HG03196 (cell line): ENCODE measurements at regions not wholly inside any gene's neighbourhood (a gene's known extent, or its start where the extent isn't known, plus 50 kb on each side); places are given as distances from the start of the nearest gene placed in this dataset.

ENCODE experiments used
- ATAC-seq: cut with Tn5 transposase; IDR thresholded peaks from one replicate; pipeline ENCODE4 v1.9.1; 2021; ENCODE audit not compliant: unreplicated experiment

DNA sequence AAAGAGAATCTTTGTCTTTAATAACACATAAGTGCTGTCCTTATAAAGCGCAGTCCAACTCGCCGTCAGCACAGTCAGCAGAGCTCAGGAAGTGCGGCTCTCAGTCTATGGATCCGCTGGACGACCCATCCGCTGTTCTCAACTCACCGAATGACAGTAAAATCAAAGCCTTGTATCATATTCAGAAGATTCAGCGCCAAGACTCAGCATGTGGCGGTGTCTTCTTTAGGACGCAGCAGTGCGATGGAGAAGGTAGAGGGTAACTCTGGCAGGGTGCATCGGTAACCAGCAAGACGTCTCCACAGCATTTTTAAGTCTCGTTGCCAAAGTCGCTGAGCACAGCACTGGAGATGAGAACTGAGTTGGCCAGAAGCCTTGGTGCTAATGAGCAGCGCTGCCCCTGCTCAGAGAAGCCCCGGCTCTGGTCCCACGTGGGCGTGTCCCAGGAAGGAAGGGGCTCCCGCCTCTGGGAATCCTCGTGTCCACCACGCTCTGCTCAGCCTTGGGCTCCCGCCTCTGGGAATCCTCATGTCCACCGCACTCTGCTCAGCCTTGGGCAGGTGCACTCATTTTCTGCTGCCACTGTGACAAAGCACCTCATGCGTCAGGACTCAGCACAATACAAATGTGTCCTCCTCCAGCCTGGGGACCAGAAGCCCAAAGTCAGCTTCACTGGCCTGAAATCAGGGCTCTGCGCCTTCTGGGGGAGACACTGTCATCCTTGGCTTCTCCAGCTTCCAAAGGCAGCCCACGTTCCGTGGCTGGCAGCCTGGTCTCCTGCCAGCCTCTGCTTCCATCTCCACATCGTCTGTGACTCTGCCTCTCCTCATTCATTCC lies 238.0 kb upstream of the SALL3 start:
- ATAC-seq, result no peak

GRCh38 chr18:78742218-78742745 lies 237.3 kb upstream of the SALL3 start:
- ATAC-seq, result no peak

DNA sequence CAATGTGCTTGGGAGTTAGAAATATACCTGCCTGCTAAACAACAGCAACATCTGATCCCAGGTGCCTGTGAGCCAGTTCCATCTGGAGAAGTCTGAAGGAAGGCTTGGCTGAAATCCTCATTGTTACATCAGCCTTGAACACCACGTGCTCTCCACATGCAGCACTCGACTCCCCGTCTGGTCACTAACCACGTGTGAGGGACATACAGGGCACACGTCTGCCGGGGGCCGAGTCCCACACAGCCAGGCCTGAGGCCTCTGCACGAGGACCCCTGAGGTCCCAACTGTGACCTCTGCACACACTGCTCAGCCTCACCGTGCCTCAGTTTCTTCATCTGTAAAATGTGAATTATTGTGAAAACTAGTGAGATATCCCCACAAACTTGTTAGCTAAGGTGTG lies 236.5 kb upstream of the SALL3 start:
- ATAC-seq, result no peak

GRCh38 chr18:78751664-78752063 lies 228.0 kb upstream of the SALL3 start:
- no peak for ATAC-seq

- ATAC-seq, result no peak
Measured at GRCh38 chr18:78753240-78753639, 226.4 kb upstream of the SALL3 start.

- no peak for ATAC-seq
Measured at GRCh38 chr18:78754311-78755043, 225.1 kb upstream of the SALL3 start.

DNA sequence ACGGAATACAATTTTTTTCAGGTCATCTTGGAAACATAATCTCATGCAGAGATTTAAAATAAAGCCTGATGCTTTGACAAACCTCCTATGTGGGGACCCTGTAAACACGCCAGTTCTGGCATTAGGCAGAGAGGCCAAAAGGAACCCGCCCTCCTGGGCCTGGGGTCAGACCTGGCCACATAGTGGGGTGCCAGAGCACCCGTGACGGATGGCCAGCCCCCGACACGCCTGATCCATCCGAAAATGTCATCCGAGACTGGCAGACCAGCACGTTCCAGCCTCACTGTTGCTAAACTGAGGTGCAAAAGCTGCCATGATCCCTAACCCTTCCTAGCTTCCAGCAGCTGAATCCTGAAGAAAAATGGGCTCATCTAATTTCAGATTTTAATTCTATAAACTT lies 222.6 kb upstream of the SALL3 start:
- ATAC-seq, result no peak

DNA sequence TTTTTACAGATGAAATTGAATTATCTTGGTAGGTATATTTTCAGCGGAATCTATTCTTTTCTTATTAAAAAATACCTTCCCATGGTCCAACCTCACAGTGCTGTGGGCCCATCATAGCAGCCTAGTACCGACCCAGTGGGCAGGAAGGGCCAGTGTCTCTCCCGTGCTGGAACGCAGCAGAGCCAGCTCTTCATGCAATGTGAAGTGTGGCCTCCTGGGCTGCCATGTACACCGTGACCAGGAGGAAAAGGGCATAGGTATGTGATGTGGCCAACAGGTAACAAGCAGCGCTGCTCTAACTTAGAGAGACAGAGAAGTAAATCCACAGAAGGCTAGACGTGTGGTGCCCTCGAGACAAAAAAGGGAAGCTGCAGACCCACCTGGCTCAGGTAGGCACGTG lies 221.1 kb upstream of the SALL3 start:
- no peak for ATAC-seq

DNA sequence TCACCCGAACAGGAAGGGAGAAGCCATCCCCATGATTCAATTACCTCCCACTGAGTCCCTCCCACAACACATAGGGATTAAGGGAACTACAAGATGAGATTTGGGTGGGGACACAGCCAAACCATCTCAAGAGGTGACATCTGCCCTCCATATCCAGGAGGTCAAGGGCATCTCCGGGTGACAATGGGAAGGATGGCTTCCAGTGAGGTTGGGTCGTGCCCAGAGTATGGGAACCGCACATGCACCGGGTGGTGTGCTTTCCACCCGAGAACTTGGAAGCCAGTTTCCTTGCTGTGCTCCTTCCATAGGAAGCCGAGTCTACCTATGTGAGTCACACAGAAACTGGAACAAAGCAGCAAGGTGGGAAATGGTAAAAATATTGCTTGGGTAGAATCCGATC lies 216.9 kb upstream of the SALL3 start:
- ATAC-seq, result no peak

GRCh38 chr18:78764544-78764943 lies 215.1 kb upstream of the SALL3 start:
- ATAC-seq, result no peak

DNA sequence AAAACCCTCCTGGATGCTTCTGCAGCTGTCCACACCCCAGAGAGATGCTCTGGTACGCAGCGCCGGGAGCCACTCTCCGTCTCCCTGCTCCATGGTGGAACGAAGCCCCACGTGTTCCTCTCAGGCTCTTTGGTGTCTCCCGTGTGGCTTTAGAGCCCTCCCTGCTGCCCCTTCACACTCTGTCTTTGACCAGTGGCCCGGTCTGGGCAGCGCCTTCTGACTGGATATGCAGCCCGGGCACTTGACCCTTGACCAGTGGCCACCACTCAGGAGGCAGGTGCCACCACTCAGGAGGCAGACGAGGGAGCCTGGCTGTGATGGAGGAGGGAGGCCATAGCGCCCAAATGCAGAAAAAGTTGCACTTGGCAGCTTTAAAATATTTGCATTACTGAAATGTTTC lies 214.5 kb upstream of the SALL3 start:
- ATAC-seq, result no peak

DNA sequence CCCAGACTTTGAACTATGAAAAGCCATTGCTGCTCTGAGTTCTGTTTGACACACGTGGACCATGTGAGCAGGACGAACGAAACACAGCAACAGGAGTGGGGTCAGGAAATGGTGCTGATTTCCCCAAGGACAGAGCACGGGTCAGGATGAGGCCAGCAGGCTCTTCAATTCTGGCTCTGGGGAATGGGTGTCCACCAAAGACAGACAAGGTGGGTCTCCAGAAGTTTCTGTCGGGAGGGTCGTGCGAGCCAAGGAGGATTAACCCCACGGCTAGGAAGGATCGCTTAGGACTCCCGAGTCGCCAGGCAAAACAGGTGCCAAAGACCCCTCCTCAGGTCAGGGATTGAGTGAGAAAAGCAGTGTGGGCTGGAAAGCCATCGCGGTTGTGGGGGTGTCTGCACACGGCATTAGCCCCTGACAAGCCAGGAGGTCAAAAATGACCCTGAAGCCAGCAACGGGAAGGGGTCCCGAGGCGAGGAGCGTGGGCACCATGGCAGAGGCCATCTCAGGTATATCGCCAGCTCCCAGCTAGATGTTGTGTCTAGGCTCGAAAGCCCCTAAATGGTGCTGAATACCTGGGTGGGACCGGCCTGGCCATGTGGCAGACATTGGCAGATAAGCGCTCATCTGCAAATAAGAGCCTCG lies 213.9 kb upstream of the SALL3 start:
- no peak for ATAC-seq

DNA sequence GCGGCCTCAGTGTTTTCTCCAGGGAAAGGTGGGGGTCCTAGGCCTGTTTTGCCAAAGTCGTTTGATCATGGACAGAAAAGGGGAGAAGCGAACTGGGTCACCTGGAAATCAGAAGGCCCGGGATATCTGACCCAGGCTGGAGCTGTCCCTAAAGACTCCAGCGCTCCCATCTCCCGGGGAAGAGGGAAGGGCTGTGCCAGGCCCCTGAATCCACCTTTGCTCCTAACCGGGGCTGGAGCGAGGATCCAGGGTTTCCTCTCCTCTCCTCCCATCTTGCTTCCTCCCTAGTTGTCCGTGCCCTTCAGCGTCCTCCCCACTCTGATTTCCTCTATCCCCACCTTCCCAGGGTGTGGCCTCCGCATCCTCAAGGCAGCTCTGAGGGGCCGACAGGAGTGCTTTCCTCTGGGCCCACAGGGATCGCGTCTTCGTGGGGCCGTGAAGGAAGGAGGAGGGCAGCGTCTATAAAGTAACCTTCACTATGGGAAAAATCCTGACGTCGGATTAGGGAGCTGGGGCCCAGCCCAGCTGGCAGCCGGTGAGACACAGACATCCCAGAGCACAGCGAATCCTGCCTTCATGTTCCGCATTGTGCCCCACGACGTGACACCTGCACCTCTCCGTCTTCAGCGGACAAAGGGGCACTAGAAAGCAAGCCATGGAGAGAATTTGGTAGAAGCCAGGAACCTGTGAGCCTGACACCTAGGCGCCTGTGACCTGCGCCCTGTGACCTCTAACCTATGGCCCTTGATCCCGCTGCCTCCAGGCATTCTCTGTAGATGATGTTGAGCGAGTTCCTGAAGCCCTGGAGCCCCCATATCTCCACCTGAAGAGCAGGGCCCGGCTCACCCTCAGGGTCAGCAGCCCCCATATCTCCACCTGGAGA lies 212.7 kb upstream of the SALL3 start:
- ATAC-seq, result no peak

DNA sequence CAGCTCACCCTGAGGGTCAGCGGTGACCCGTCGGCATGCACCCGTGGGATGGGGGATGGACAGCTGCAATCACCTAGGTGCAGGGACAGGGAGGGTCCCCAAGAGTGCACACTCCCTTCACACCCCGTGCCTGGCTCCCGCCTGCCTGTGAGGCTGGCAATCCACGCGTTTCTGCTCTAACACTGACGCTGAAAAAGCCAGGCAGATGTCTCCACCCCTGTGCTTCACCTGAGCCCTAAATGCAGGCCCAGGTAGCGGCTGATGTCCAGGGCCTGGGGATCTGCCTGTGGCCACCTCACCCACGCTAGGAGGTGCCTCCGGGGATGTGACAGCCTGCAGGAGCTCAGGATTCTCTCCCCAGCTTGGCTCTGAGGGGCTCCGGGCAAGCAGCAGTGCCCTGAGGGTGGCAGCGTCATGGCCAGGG lies 212.0 kb upstream of the SALL3 start:
- no peak for ATAC-seq

DNA sequence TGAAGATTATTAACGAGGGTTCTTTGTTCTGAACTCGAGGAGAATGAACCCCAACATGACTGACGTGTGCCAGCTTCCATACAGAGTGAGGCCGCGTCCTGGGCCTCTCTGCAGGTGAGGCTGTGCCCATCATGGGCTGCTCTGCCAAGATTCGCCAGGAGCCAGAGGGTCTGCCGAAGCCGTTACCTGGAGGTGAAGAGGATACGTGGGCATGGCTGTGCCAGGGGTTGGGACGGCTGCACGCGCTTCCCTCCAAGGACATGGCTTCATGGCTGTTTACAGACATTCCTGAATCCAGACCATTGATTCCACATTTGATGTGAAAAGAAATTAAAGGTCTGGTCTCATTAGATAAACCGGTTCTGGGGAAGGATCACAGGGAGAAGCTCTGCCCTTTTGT lies 211.4 kb upstream of the SALL3 start:
- no peak for ATAC-seq

DNA sequence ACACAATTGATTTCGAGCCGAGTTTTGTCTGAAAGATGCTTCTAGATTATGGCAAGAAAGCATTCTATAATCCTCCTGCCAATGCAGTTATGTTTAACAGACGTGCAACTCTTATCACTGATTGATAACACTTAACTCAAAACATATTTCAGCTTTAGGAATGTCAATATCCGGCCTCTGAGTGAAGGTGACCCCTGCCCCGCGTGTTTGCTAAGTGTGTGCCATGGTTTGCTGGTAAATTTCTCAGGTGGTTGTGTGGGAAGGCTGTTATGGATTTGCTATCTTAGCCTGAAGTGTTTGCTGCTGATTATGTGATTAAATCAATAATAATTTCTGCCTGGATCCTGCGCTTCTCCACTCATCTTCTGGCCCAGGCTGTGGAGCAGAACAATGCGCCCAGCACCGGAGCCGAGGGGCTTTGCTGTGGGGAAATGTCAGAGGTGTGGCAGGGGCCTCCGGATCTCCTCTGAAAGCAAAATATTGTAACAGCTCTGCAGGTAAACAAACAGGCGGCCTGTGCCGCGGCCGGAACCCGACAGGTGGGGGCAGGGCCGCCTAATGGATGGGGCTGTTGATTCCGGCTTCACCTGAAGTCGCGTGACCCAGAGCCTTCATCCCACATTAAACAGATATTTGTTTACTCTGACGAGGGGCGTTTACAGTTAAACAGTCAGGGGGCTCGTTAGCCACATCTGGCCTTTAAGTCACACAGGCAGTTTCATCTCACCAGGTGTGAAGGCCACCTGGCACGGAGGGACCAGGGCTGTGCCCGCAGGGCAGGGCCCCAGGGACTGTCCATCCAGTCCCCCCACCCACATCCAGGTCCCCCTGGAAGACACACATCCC lies 210.7 kb upstream of the SALL3 start:
- ATAC-seq, result no peak

DNA sequence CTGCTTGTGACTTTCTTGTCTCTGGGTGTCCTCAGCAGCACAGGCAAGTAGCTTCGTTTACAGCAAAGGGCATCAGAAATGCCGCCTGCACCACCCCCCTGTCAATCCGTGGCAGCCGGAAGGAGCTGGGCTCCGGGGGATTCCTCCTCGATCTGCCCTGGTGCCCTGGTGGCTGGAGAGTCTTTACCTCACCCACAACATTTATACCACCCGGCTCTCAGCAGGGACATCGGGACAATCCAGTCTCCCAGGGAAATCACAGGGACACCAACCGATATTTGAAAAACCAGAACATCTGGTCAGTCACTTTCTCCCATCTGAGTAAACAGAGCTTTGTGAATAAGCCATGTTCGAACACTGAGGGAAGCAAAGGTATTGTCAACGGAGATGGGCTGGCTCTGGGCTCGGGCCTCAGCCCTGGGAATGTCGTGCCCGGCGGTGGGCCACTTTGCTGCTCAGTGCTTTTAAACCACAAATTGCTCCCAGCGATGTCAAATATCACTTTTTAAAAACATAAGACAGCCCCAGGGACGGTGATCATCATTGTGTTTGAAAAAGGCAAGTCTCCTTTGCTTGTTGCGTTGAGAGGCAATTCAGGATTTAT lies 210.0 kb upstream of the SALL3 start:
- no peak for ATAC-seq

DNA sequence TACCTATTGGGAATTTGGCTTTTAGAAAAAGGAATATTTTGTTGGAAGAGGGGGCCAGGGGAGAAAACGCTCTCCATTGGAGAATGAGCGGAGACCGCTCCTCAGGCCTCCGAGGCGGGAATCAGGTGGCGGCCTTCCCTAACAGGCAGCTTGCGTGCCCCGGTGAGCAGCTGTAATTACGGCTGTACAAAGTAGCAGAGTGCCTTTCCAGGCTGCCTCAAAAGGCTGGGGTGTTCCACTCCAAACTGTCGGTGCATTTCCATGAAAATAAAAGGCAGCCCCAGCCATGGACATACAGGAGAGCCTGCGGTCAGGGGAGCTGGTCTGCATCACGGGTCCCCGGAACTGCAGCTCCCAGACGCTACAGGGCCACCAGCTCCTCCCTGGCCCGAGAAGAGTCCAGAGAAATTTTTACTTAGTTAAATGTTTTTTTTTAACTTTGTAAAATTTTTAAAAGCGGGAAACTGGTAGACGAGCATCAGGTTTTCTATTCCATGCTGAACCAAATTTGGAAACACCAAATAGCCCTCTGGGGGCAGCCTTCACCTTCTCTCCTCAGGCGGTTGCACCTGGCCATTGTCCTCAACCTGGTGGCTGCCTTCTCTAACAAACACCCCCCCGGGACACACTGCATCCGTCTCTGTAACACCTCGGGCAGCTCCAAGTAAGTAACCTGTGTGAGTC lies 209.3 kb upstream of the SALL3 start:
- ATAC-seq, result no peak

DNA sequence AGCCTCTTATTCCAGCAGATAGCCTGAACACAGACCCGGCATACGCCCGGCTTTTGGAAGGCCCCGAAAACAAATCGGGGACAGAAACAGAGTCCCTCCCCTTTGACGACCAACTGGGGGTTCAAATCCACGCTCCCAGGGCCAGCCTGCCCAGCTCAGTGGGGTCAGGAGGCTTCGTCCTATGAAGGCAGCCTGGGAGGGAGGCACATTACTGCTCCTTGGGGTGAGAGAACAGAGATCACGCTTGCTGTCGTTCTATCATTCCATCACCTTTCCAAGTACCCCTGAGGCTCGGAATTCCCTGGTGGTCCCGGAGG lies 208.8 kb upstream of the SALL3 start:
- ATAC-seq, result no peak
